Ishikawa (cell line): ENCODE measurements at regions not wholly inside any gene's neighbourhood (a gene's known extent, or its start where the extent isn't known, plus 50 kb on each side); places are given as distances from the start of the nearest gene placed in this dataset.

Experiments
- CEBPB ChIP-seq: IDR thresholded peaks from 2 replicates; pipeline ENCODE4 v1.6.1; 2012
- CREB1 ChIP-seq: IDR thresholded peaks from 2 replicates; pipeline ENCODE4 v1.6.1; 2012; ENCODE audit warnings: low read depth
- EGR1 ChIP-seq: IDR thresholded peaks from 2 replicates; pipeline ENCODE4 v1.6.1; 2012
- EP300 ChIP-seq: IDR thresholded peaks from 2 replicates; pipeline ENCODE4 v1.6.1; 2012; ENCODE audit warnings: borderline replicate concordance
- FOXM1 ChIP-seq: IDR thresholded peaks from 2 replicates; pipeline ENCODE4 v1.6.1; 2012; ENCODE audit warnings: low read depth, borderline replicate concordance
- NFIC ChIP-seq: IDR thresholded peaks from 2 replicates; pipeline ENCODE4 v1.6.1; 2012
- RAD21 ChIP-seq: IDR thresholded peaks from 2 replicates; pipeline ENCODE4 v1.6.1; 2012; ENCODE audit warnings: low read depth
- REST ChIP-seq: IDR thresholded peaks from 2 replicates; pipeline ENCODE4 v1.6.1; 2012; ENCODE audit warnings: low read depth, mild to moderate bottlenecking
- TAF1 ChIP-seq: IDR thresholded peaks from 2 replicates; pipeline ENCODE4 v1.6.1; 2012; ENCODE audit warnings: low read depth, mild to moderate bottlenecking
- TCF12 ChIP-seq: IDR thresholded peaks from 2 replicates; pipeline ENCODE4 v1.6.1; 2012; ENCODE audit warnings: low read depth
- TEAD4 ChIP-seq: IDR thresholded peaks from 2 replicates; pipeline ENCODE4 v1.6.1; 2012
- USF1 ChIP-seq: IDR thresholded peaks from 2 replicates; pipeline ENCODE4 v1.6.1; 2012
- YY1 ChIP-seq: IDR thresholded peaks from 2 replicates; pipeline ENCODE4 v1.6.1; 2012; ENCODE audit warnings: low read depth
- ZBTB7A ChIP-seq: IDR thresholded peaks from 2 replicates; pipeline ENCODE4 v1.6.1; 2012; ENCODE audit warnings: low read depth
- TF ChIP-seq, protein P1 (sequence below): IDR thresholded peaks from 2 replicates; pipeline ENCODE4 v1.6.1; 2012

DNA sequence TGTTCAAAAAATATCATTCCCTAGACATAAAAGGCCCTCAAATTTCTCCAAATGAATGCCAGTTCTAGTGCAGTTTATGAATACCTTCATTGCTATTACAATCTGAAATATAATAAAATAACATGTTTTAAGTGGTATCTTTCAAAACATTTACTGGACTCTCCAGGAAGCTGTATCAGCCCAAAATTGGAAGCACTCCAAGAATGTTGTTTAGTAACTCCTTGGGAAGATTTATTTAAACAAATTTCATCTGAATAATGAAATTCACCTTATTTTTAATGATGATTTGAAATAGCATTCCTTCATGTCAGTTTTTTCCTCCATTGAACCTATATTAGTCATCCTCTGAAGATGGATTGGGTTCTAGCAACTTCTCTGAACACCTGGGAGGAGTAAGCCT is 217.2 kb upstream of the PCDH18 start:
- TF ChIP-seq ZBTB7A = no peak
- 0 out of 2 replicates have a peak, but pooled peaks have one; percentile 12 for TF ChIP-seq NFIC

DNA sequence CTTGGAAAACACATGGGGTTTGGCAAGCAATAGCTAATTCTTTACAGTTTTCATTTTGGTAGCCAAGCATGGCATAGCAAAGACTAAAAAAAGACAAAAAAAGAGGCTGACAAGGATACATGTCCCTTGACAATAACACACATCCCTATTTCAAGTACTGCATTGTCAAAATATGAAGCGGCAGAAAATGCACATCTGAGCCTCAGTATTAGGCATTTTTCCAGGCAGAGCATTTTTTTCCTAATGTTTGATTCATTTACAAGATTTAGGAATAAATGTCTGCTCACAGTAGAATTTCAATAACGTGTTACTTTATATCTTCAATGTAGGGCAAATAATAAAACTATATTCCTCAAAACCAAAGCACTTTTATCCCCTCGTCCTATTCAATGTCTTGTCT is 216.3 kb upstream of the PCDH18 start:
- TF ChIP-seq TEAD4 (no peak), EGR1 (no peak), REST (no peak), RAD21 (no peak), TAF1 (no peak), USF1 (no peak), NFIC (no peak), CEBPB (no peak), YY1 (no peak)
- TF ChIP-seq, protein P1, sequence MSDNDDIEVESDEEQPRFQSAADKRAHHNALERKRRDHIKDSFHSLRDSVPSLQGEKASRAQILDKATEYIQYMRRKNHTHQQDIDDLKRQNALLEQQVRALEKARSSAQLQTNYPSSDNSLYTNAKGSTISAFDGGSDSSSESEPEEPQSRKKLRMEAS = no peak

DNA sequence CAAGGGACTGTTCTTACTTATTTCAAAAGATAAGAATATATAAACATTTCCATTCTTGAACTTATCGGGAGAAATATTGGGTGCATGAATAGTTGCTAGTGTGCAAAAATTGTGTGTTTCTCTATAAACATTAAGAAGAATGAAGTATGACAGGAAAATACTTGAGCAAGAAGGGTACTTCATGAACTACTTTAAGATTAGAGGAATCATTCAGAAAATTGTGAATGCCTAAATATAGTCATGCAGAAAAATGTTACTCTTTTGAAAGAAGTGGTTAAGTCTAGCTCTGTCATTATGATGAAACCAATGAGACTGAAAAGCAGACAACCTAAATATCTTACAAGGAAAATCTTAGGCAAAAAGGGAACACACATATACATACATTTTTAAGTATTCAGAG is 207.8 kb upstream of the PCDH18 start:
- no peak for TF ChIP-seq ZBTB7A
- TF ChIP-seq RAD21 = no peak
- TF ChIP-seq FOXM1 = no peak
- TF ChIP-seq EGR1 = no peak
- no peak for TF ChIP-seq TEAD4
- TF ChIP-seq EP300 = no peak
- TF ChIP-seq REST = no peak
- TF ChIP-seq CREB1 = no peak
- TF ChIP-seq NFIC = no peak
- no peak for TF ChIP-seq TCF12
- no peak for TF ChIP-seq CEBPB

DNA sequence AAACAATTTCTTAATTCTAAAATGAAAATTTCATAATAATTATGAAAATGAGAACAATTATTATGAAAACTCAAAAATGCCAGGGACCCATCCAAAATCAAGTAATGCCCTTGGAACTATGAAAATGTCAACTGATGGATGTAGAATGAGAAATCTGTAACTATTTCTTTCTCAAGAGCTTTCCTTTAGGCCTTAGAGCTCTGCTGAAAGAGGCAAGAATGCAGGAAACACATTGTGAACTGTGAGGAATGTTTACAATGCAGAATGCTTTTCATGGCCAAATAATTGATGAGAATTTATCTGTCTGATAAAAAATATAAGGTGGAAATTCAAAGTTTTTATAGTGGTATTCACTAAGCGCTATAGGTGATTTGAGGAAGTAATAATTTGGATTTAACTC is 207.1 kb upstream of the PCDH18 start:
- TF ChIP-seq TEAD4 (0 out of 2 replicates have a peak, but pooled peaks have one; percentile 20), CREB1 (no peak)

GRCh38 chr4:137738375-137738990 is 206.2 kb upstream of the PCDH18 start:
- TF ChIP-seq ZBTB7A = no peak
- TF ChIP-seq RAD21 = no peak
- TF ChIP-seq YY1 = no peak
- no peak for TF ChIP-seq TEAD4

DNA sequence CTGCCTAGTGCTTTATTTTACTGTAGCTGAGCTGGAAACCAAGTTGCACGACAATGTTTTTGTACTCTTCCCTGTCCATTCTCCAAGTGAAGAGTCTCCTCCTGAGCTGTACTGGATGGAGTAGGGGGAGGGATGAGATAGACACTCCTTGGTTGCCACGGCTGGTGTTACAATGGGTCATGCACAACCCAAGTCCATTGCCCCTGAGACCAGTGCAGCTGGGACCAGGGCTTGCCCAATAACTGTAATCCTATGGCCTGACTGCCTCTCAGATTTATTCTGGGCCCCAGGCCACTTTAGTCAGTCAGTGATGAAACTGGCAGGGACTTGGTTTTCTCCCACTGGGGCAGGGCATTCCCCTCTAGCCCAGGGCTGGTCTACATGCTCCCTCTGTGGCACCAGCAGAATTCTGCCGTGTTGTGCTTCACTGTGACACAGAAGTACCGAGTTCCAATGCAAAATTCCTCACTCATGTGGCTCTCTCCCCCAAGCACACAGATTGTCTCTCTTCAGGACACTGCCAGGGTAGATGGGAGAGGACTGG is 203.3 kb upstream of the PCDH18 start:
- TF ChIP-seq EGR1 = no peak
- no peak for TF ChIP-seq REST
- TF ChIP-seq TCF12 = no peak
- no peak for TF ChIP-seq EP300
- no peak for TF ChIP-seq CEBPB
- TF ChIP-seq, protein P1 = no peak
- no peak for TF ChIP-seq FOXM1
- TF ChIP-seq ZBTB7A = no peak
- TF ChIP-seq USF1 = no peak
- no peak for TF ChIP-seq RAD21
- no peak for TF ChIP-seq TEAD4
- no peak for TF ChIP-seq CREB1
- no peak for TF ChIP-seq NFIC
